ENCODE measurements at regions not wholly inside any gene's neighbourhood (a gene's known extent, or its start where the extent isn't known, plus 50 kb on each side); places are given as distances from the start of the nearest gene placed in this dataset.

DNA sequence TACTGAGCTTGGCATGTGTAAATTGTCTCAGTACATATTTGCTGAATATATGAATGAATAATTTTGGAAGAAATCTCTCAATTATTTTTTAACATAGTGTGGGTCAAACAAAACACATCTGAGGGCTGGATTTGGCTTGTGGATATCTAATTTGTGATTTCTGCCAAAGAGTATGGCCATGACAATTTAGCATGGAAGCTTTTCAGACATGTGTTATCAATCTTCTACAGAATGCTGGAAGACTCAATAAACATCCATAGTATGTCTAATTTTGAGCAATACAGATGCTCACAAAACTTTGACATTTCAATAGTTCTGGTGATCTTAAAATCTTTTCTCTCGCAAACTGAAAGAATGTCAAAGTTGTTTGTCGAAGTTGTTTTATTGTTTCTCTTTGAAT is 214.1 kb upstream of the ANKH start (continued):
- no peak for TF ChIP-seq EP300 (IDR thresholded peaks at IDR 0.05; ENCODE audit: borderline replicate concordance in 1 of 2, low read depth in 2 of 2, low read length in 2 of 2)
- TF ChIP-seq SRF (IDR thresholded peaks at IDR 0.05; ENCODE audit: low read depth, low read length), result no peak

Measured in H1 (cell line).